ENCODE measurements at regions not wholly inside any gene's neighbourhood (a gene's known extent, or its start where the extent isn't known, plus 50 kb on each side); places are given as distances from the start of the nearest gene placed in this dataset.

GRCh38 chr3:76702676-76703075, 337.2 kb upstream of the ROBO2 start:
- H3K4me3 ChIP-seq (ENCODE audit: low read length), result no peak overlapping the region
- H3K9me3 ChIP-seq (ENCODE audit: insufficient read depth, low read length), result no peaks in the 10 kb centered on the region
- TF ChIP-seq EZH2phosphoT487 (IDR thresholded peaks at IDR 0.05; ENCODE audit: low read depth) (no peak), CTCF (IDR thresholded peaks at IDR 0.05; ENCODE audit: low read depth, low read length) (no peak)
- H3K27ac ChIP-seq (ENCODE audit: low read length), result no peak overlapping the region
- H3K79me2 ChIP-seq (ENCODE audit: low read length), result no peaks in the 10 kb centered on the region
- no peak overlapping the region for H2AFZ ChIP-seq (ENCODE audit: low read depth, low read length)
- H3K27me3 ChIP-seq (ENCODE audit: low read depth, low read length), result no peaks in the 10 kb centered on the region
- H3K36me3 ChIP-seq (replicated peaks; ENCODE audit: low read depth, low read length), result no peaks in the 10 kb centered on the region
- no peaks in the 10 kb centered on the region for H4K20me1 ChIP-seq (ENCODE audit: insufficient read depth, low read length)
- no peak overlapping the region for H3K4me2 ChIP-seq (ENCODE audit: low read length)
- no peak overlapping the region for H3K9ac ChIP-seq (ENCODE audit: low read length)
- no peaks in the 10 kb centered on the region for H3K4me1 ChIP-seq (ENCODE audit: low read length)

- TF ChIP-seq EZH2phosphoT487 (IDR thresholded peaks at IDR 0.05; ENCODE audit: low read depth) (no peak), CTCF (IDR thresholded peaks at IDR 0.05; ENCODE audit: low read depth, low read length) (no peak)
- Histone ChIP-seq H3K4me1 (ENCODE audit: low read length) (no peaks in the 10 kb centered on the region), H3K9ac (ENCODE audit: low read length) (no peak overlapping the region), H3K27ac (ENCODE audit: low read length) (no peak overlapping the region), H3K4me2 (ENCODE audit: low read length) (no peak overlapping the region), H3K4me3 (ENCODE audit: low read length) (no peak overlapping the region), H3K36me3 (replicated peaks; ENCODE audit: low read depth, low read length) (no peaks in the 10 kb centered on the region), H2AFZ (ENCODE audit: low read depth, low read length) (no peak overlapping the region), H3K79me2 (ENCODE audit: low read length) (no peaks in the 10 kb centered on the region), H4K20me1 (ENCODE audit: insufficient read depth, low read length) (no peaks in the 10 kb centered on the region), H3K27me3 (ENCODE audit: low read depth, low read length) (no peaks in the 10 kb centered on the region), H3K9me3 (ENCODE audit: insufficient read depth, low read length) (no peaks in the 10 kb centered on the region)
Measured at GRCh38 chr3:76715426-76715825, 324.5 kb upstream of the ROBO2 start.

- no peaks in the 10 kb centered on the region for H3K9me3 ChIP-seq (ENCODE audit: insufficient read depth, low read length)
- H3K4me2 ChIP-seq (ENCODE audit: low read length), result no peak overlapping the region
- H4K20me1 ChIP-seq (ENCODE audit: insufficient read depth, low read length), result no peaks in the 10 kb centered on the region
- H3K9ac ChIP-seq (ENCODE audit: low read length), result no peak overlapping the region
- H3K79me2 ChIP-seq (ENCODE audit: low read length), result no peaks in the 10 kb centered on the region
- TF ChIP-seq EZH2phosphoT487 (IDR thresholded peaks at IDR 0.05; ENCODE audit: low read depth) (no peak), CTCF (IDR thresholded peaks at IDR 0.05; ENCODE audit: low read depth, low read length) (no peak)
- no peak overlapping the region for H3K4me3 ChIP-seq (ENCODE audit: low read length)
- no peaks in the 10 kb centered on the region for H3K36me3 ChIP-seq (replicated peaks; ENCODE audit: low read depth, low read length)
- no peak overlapping the region for H3K27ac ChIP-seq (ENCODE audit: low read length)
- no peaks in the 10 kb centered on the region for H3K27me3 ChIP-seq (ENCODE audit: low read depth, low read length)
- H2AFZ ChIP-seq (ENCODE audit: low read depth, low read length), result no peak overlapping the region
- H3K4me1 ChIP-seq (ENCODE audit: low read length), result no peaks in the 10 kb centered on the region
Measured at GRCh38 chr3:76723366-76723765, 316.5 kb upstream of the ROBO2 start.

GRCh38 chr3:76724075-76724474, 315.8 kb upstream of the ROBO2 start:
- no peaks in the 10 kb centered on the region for H3K9me3 ChIP-seq (ENCODE audit: insufficient read depth, low read length)
- no peaks in the 10 kb centered on the region for H3K36me3 ChIP-seq (replicated peaks; ENCODE audit: low read depth, low read length)
- H3K79me2 ChIP-seq (ENCODE audit: low read length), result no peaks in the 10 kb centered on the region
- no peak for TF ChIP-seq CTCF (IDR thresholded peaks at IDR 0.05; ENCODE audit: low read depth, low read length)
- TF ChIP-seq EZH2phosphoT487 (IDR thresholded peaks at IDR 0.05; ENCODE audit: low read depth), result no peak
- no peaks in the 10 kb centered on the region for H3K4me1 ChIP-seq (ENCODE audit: low read length)
- H3K9ac ChIP-seq (ENCODE audit: low read length), result no peak overlapping the region
- no peak overlapping the region for H3K4me3 ChIP-seq (ENCODE audit: low read length)
- H3K4me2 ChIP-seq (ENCODE audit: low read length), result no peak overlapping the region
- no peaks in the 10 kb centered on the region for H3K27me3 ChIP-seq (ENCODE audit: low read depth, low read length)
- H4K20me1 ChIP-seq (ENCODE audit: insufficient read depth, low read length), result no peaks in the 10 kb centered on the region
- no peak overlapping the region for H2AFZ ChIP-seq (ENCODE audit: low read depth, low read length)
- H3K27ac ChIP-seq (ENCODE audit: low read length), result no peak overlapping the region

Measured in OCI-LY3 (cell line).